ENCODE measurements at regions not wholly inside any gene's neighbourhood (a gene's known extent, or its start where the extent isn't known, plus 50 kb on each side); places are given as distances from the start of the nearest gene placed in this dataset.

- no peaks in the 10 kb centered on the region for H3K36me3 ChIP-seq (ENCODE audit: control insufficient read depth, insufficient read depth, low read length)
- no peaks in the 10 kb centered on the region for H3K27me3 ChIP-seq (ENCODE audit: control insufficient read depth, insufficient read depth, low read length)
- H3K27ac ChIP-seq (ENCODE audit: low read depth, low read length): no peak overlapping the region
- no peaks in the 10 kb centered on the region for H3K9me3 ChIP-seq (ENCODE audit: control insufficient read depth, insufficient read depth, low read depth, low read length)
- H3K4me1 ChIP-seq (ENCODE audit: control insufficient read depth, insufficient read depth, low read length): peaks cover 8% of the 10 kb centered on the region; the same call in 1 of the 2 replicates
- H3K9ac ChIP-seq (ENCODE audit: low read length): no peak overlapping the region
- H3K4me3 ChIP-seq (ENCODE audit: low read depth, low read length): no peak overlapping the region
These were observed 190.1 kb downstream of the GADD45G start for GRCh38 chr9:89794918-89795317.

DNA sequence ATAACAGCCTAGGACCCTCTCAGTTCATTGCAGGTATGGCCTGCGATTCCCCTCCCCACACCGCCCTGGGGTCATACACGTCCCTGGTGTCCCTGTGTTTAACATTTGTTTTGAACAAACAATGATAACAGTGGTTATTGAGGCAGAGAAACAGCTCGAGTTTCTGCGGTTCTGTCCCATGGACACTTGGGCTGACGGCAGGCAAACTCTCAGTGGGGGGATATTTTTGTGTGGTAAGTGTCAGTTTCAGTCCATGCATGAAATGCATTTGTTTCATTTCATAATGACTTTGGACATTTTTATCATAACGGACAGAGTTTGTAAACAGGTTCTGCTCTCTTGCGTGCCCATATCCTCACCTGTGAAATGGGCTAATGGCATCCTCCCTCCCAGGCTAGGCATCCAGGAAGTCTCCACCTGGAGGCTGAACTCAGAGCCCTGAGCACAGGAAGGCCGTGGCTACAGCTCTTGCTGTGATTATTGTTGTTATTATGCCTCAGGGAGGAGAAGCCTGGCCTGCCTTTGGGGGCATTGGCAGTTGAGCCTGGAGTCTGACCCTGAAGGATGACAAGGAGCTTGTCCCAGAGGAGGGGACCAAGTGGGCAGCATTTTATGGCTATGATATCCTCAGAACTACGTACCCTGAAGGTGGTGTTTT is 190.9 kb downstream of the GADD45G start:
- Histone ChIP-seq H3K27me3 (ENCODE audit: control insufficient read depth, insufficient read depth, low read length) (no peaks in the 10 kb centered on the region), H3K4me3 (ENCODE audit: low read depth, low read length) (no peak overlapping the region), H3K27ac (ENCODE audit: low read depth, low read length) (no peak overlapping the region), H3K36me3 (ENCODE audit: control insufficient read depth, insufficient read depth, low read length) (no peaks in the 10 kb centered on the region), H3K4me1 (ENCODE audit: control insufficient read depth, insufficient read depth, low read length) (peaks cover 8% of the 10 kb centered on the region; the same call in 1 of the 2 replicates), H3K9ac (ENCODE audit: low read length) (no peak overlapping the region), H3K9me3 (ENCODE audit: control insufficient read depth, insufficient read depth, low read depth, low read length) (no peaks in the 10 kb centered on the region)

GRCh38 chr9:89796606-89797005 is 191.8 kb downstream of the GADD45G start:
- Histone ChIP-seq H3K27ac (ENCODE audit: low read depth, low read length) (no peak overlapping the region), H3K9ac (ENCODE audit: low read length) (no peak overlapping the region), H3K36me3 (ENCODE audit: control insufficient read depth, insufficient read depth, low read length) (no peaks in the 10 kb centered on the region), H3K4me3 (ENCODE audit: low read depth, low read length) (no peak overlapping the region), H3K4me1 (ENCODE audit: control insufficient read depth, insufficient read depth, low read length) (peaks cover 8% of the 10 kb centered on the region; the same call in 1 of the 2 replicates), H3K9me3 (ENCODE audit: control insufficient read depth, insufficient read depth, low read depth, low read length) (no peaks in the 10 kb centered on the region), H3K27me3 (ENCODE audit: control insufficient read depth, insufficient read depth, low read length) (no peaks in the 10 kb centered on the region)

DNA sequence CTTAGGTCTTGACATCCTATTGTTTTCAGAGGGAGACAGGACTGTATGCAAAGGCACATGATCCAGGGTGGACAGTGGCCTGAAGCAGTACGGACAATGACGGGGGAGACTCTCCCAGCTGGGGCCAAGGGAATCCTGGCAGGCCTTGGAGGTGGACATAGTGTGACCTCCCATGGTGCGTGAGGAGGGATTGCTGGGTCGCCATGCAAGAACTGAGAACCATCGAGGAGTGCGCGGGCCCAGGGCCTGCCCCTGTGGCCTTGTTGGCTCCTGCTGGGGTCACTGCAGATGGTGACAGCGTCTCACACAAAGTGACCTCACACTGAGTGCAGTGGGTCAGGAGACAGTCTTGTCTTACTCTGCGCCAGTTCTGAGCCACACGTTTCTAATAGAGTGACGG is 192.4 kb downstream of the GADD45G start:
- H3K27me3 ChIP-seq (ENCODE audit: control insufficient read depth, insufficient read depth, low read length): no peaks in the 10 kb centered on the region
- H3K9ac ChIP-seq (ENCODE audit: low read length): no peak overlapping the region
- H3K36me3 ChIP-seq (ENCODE audit: control insufficient read depth, insufficient read depth, low read length): no peaks in the 10 kb centered on the region
- no peak overlapping the region for H3K27ac ChIP-seq (ENCODE audit: low read depth, low read length)
- H3K9me3 ChIP-seq (ENCODE audit: control insufficient read depth, insufficient read depth, low read depth, low read length): no peaks in the 10 kb centered on the region
- no peak overlapping the region for H3K4me3 ChIP-seq (ENCODE audit: low read depth, low read length)
- H3K4me1 ChIP-seq (ENCODE audit: control insufficient read depth, insufficient read depth, low read length): peaks cover 8% of the 10 kb centered on the region; the same call in 1 of the 2 replicates

GRCh38 chr9:89797937-89798455 is 193.2 kb downstream of the GADD45G start:
- Histone ChIP-seq H3K9me3 (ENCODE audit: control insufficient read depth, insufficient read depth, low read depth, low read length) (no peaks in the 10 kb centered on the region), H3K9ac (ENCODE audit: low read length) (no peak overlapping the region), H3K27ac (ENCODE audit: low read depth, low read length) (no peak overlapping the region), H3K4me1 (ENCODE audit: control insufficient read depth, insufficient read depth, low read length) (peaks cover 8% of the 10 kb centered on the region; the same call in 1 of the 2 replicates), H3K27me3 (ENCODE audit: control insufficient read depth, insufficient read depth, low read length) (no peaks in the 10 kb centered on the region), H3K36me3 (ENCODE audit: control insufficient read depth, insufficient read depth, low read length) (no peaks in the 10 kb centered on the region), H3K4me3 (ENCODE audit: low read depth, low read length) (no peak overlapping the region)

- no peak overlapping the region for H3K27ac ChIP-seq (ENCODE audit: low read depth, low read length)
- no peak overlapping the region for H3K4me3 ChIP-seq (ENCODE audit: low read depth, low read length)
- no peak overlapping the region for H3K9ac ChIP-seq (ENCODE audit: low read length)
- H3K4me1 ChIP-seq (ENCODE audit: control insufficient read depth, insufficient read depth, low read length): peaks cover 8% of the 10 kb centered on the region; the same call in 1 of the 2 replicates
- H3K27me3 ChIP-seq (ENCODE audit: control insufficient read depth, insufficient read depth, low read length): no peaks in the 10 kb centered on the region
- no peaks in the 10 kb centered on the region for H3K36me3 ChIP-seq (ENCODE audit: control insufficient read depth, insufficient read depth, low read length)
- H3K9me3 ChIP-seq (ENCODE audit: control insufficient read depth, insufficient read depth, low read depth, low read length): no peaks in the 10 kb centered on the region
These were observed 193.8 kb downstream of the GADD45G start for GRCh38 chr9:89798547-89799120.

- Histone ChIP-seq H3K9me3 (ENCODE audit: control insufficient read depth, insufficient read depth, low read depth, low read length) (no peaks in the 10 kb centered on the region), H3K4me1 (ENCODE audit: control insufficient read depth, insufficient read depth, low read length) (peaks cover 9% of the 10 kb centered on the region), H3K9ac (ENCODE audit: low read length) (no peak overlapping the region), H3K4me3 (ENCODE audit: low read depth, low read length) (no peak overlapping the region), H3K27me3 (ENCODE audit: control insufficient read depth, insufficient read depth, low read length) (no peaks in the 10 kb centered on the region), H3K36me3 (ENCODE audit: control insufficient read depth, insufficient read depth, low read length) (no peaks in the 10 kb centered on the region), H3K27ac (ENCODE audit: low read depth, low read length) (no peak overlapping the region)
These were observed 194.4 kb downstream of the GADD45G start for GRCh38 chr9:89799221-89799620.

DNA sequence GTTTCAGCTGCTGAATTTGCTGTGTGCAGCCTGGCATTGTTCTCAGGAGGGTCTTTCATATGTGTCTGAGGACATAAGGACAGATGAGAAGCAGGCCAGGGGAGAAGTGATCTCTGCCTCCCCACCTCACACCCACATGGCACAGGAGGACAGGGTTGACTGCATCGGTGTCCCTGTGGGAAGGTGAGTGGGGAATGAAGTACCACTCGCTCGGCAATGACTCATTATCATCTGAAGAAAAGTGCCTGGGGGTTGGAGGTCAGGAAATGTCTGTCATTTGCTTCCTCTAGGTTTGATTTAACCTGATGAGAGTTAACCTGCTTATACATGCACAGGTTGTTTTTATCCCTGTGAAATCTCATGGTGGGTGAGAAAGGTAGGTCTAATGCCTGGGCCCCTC is 195.0 kb downstream of the GADD45G start:
- Histone ChIP-seq H3K9ac (ENCODE audit: low read length) (no peak overlapping the region), H3K27ac (ENCODE audit: low read depth, low read length) (no peak overlapping the region), H3K36me3 (ENCODE audit: control insufficient read depth, insufficient read depth, low read length) (no peaks in the 10 kb centered on the region), H3K27me3 (ENCODE audit: control insufficient read depth, insufficient read depth, low read length) (no peaks in the 10 kb centered on the region), H3K4me3 (ENCODE audit: low read depth, low read length) (no peak overlapping the region), H3K9me3 (ENCODE audit: control insufficient read depth, insufficient read depth, low read depth, low read length) (no peaks in the 10 kb centered on the region), H3K4me1 (ENCODE audit: control insufficient read depth, insufficient read depth, low read length) (peaks cover 14% of the 10 kb centered on the region)

DNA sequence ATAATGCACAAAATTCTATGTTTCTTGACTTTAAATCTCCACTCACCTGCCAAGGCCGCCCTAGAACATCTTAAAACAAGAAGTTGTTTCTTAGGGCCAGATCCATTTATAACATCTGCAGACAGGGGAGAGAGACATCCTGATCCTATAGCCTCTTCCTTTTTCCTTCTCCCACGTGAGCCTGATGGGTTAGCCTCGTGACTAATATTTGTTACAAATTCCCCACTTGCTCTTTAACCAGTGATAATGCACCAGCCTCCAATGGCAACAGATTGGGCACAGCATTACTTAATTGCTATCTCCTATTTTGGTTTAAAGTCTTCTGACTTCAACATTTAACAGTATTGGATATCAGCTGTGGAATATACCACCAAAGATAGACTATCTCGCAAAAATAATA is 196.5 kb downstream of the GADD45G start:
- no peak overlapping the region for H3K4me3 ChIP-seq (ENCODE audit: low read depth, low read length)
- H3K9ac ChIP-seq (ENCODE audit: low read length): no peak overlapping the region
- H3K27me3 ChIP-seq (ENCODE audit: control insufficient read depth, insufficient read depth, low read length): no peaks in the 10 kb centered on the region
- peaks cover 16% of the 10 kb centered on the region for H3K4me1 ChIP-seq (ENCODE audit: control insufficient read depth, insufficient read depth, low read length)
- no peaks in the 10 kb centered on the region for H3K9me3 ChIP-seq (ENCODE audit: control insufficient read depth, insufficient read depth, low read depth, low read length)
- no peak overlapping the region for H3K27ac ChIP-seq (ENCODE audit: low read depth, low read length)
- H3K36me3 ChIP-seq (ENCODE audit: control insufficient read depth, insufficient read depth, low read length): no peaks in the 10 kb centered on the region

- Histone ChIP-seq H3K36me3 (ENCODE audit: control insufficient read depth, insufficient read depth, low read length) (no peaks in the 10 kb centered on the region), H3K9ac (ENCODE audit: low read length) (no peak overlapping the region), H3K27ac (ENCODE audit: low read depth, low read length) (no peak overlapping the region), H3K27me3 (ENCODE audit: control insufficient read depth, insufficient read depth, low read length) (no peaks in the 10 kb centered on the region), H3K4me3 (ENCODE audit: low read depth, low read length) (no peak overlapping the region), H3K9me3 (ENCODE audit: control insufficient read depth, insufficient read depth, low read depth, low read length) (no peaks in the 10 kb centered on the region), H3K4me1 (ENCODE audit: control insufficient read depth, insufficient read depth, low read length) (peaks cover 16% of the 10 kb centered on the region)
These were observed 197.2 kb downstream of the GADD45G start for GRCh38 chr9:89801742-89802670.

Data from HUES6 (cell line).